HepG2 (cell line): ENCODE measurements at regions not wholly inside any gene's neighbourhood (a gene's known extent, or its start where the extent isn't known, plus 50 kb on each side); places are given as distances from the start of the nearest gene placed in this dataset.

Experiments
- CERS6 ChIP-seq: sonication (generic); formaldehyde crosslinking; IDR thresholded peaks from 2 replicates; pipeline ENCODE4 v1.5.0; 2020; ENCODE audit warnings: missing genetic modification reagents
- DMTF1 ChIP-seq: sonication (generic); formaldehyde crosslinking; IDR thresholded peaks from 2 replicates; pipeline ENCODE4 v1.4.0; 2020; ENCODE audit warnings: mild to moderate bottlenecking, missing genetic modification reagents
- FOSL1 ChIP-seq: sonication (generic); formaldehyde crosslinking; IDR thresholded peaks from 2 replicates; pipeline ENCODE4 v1.9.0; 2021; ENCODE audit warnings: missing genetic modification reagents, borderline replicate concordance
- HBP1 ChIP-seq: IDR thresholded peaks from 2 replicates; pipeline ENCODE4 v1.6.1; 2016; ENCODE audit warnings: low read depth, control low read depth
- HIVEP1 ChIP-seq: sonication (generic); formaldehyde crosslinking; IDR thresholded peaks from 2 replicates; pipeline ENCODE4 v1.4.0; 2020; ENCODE audit warnings: mild to moderate bottlenecking, missing genetic modification reagents
- MATR3 ChIP-seq: sonication (generic); formaldehyde crosslinking; IDR thresholded peaks from 2 replicates; pipeline ENCODE4 v1.4.0; 2020; ENCODE audit warnings: missing genetic modification reagents
- MED13 ChIP-seq: sonication (generic); formaldehyde crosslinking; IDR thresholded peaks from 2 replicates; pipeline ENCODE4 v1.5.0; 2020; ENCODE audit warnings: missing genetic modification reagents
- NCOR1 ChIP-seq: fragments of 200-600 bp; sonication (generic); IDR thresholded peaks from 2 replicates; pipeline ENCODE4 v1.7.0; 2017; ENCODE audit warnings: antibody characterized with exemption, low read length, borderline replicate concordance
- RCOR2 ChIP-seq: IDR thresholded peaks from 2 replicates; pipeline ENCODE4 v1.6.1; 2016; ENCODE audit warnings: missing biosample characterization, missing genetic modification reagents
- SATB2 ChIP-seq: sonication (generic); formaldehyde crosslinking; IDR thresholded peaks from 2 replicates; pipeline ENCODE4 v1.5.0; 2020; ENCODE audit warnings: missing genetic modification reagents
- SMAD1 ChIP-seq: sonication (generic); formaldehyde crosslinking; IDR thresholded peaks from 2 replicates; pipeline ENCODE4 v1.4.0; 2020; ENCODE audit warnings: missing genetic modification reagents, low read depth, mild to moderate bottlenecking, borderline replicate concordance
- ZBTB14 ChIP-seq: sonication (generic); formaldehyde crosslinking; IDR thresholded peaks from 2 replicates; pipeline ENCODE4 v1.4.0; 2020; ENCODE audit warnings: missing genetic modification reagents
- ZBTB42 ChIP-seq: sonication (generic); formaldehyde crosslinking; IDR thresholded peaks from 2 replicates; pipeline ENCODE4 v1.5.0; 2020; ENCODE audit warnings: mild to moderate bottlenecking, missing genetic modification reagents
- ZFYVE20 ChIP-seq: sonication (generic); formaldehyde crosslinking; IDR thresholded peaks from 2 replicates; pipeline ENCODE4 v1.8.0; 2023; ENCODE audit warnings: low read depth, mild to moderate bottlenecking, moderate library complexity, missing genetic modification reagents, borderline replicate concordance
- ZNF24 ChIP-seq: fragments of 450-650 bp; IDR thresholded peaks from 2 replicates; pipeline ENCODE4 v1.6.1; 2017; ENCODE audit warnings: antibody characterized with exemption, mild to moderate bottlenecking
- ZNF335 ChIP-seq: sonication (generic); formaldehyde crosslinking; IDR thresholded peaks from 2 replicates; pipeline ENCODE4 v1.4.0; 2020; ENCODE audit warnings: missing genetic modification reagents
- ZNF350 ChIP-seq: sonication (generic); formaldehyde crosslinking; IDR thresholded peaks from 2 replicates; pipeline ENCODE4 v1.4.0; 2020; ENCODE audit warnings: mild to moderate bottlenecking, low read depth, missing genetic modification reagents, borderline replicate concordance
- ZNF382 ChIP-seq: sonication (generic); formaldehyde crosslinking; IDR thresholded peaks from 2 replicates; pipeline ENCODE4 v1.5.0; 2020; ENCODE audit warnings: missing genetic modification reagents, mild to moderate bottlenecking, borderline replicate concordance
- ZNF383 ChIP-seq: sonication (generic); formaldehyde crosslinking; IDR thresholded peaks from 2 replicates; pipeline ENCODE4 v1.4.0; 2020; ENCODE audit warnings: missing genetic modification reagents, mild to moderate bottlenecking, borderline replicate concordance
- ZNF441 ChIP-seq: sonication (generic); formaldehyde crosslinking; IDR thresholded peaks from 2 replicates; pipeline ENCODE4 v1.7.0; 2021; ENCODE audit warnings: missing genetic modification reagents, borderline replicate concordance
- ZNF678 ChIP-seq: sonication (generic); formaldehyde crosslinking; IDR thresholded peaks from 2 replicates; pipeline ENCODE4 v1.4.0; 2020; ENCODE audit warnings: mild to moderate bottlenecking, missing genetic modification reagents
- ZNF691 ChIP-seq: sonication (generic); formaldehyde crosslinking; IDR thresholded peaks from 2 replicates; pipeline ENCODE4 v1.4.0; 2020; ENCODE audit warnings: missing genetic modification reagents, low read depth, mild to moderate bottlenecking, borderline replicate concordance
- ZNF720 ChIP-seq: sonication (generic); formaldehyde crosslinking; IDR thresholded peaks from 2 replicates; pipeline ENCODE4 v1.4.0; 2020; ENCODE audit warnings: missing genetic modification reagents
- ZNF841 ChIP-seq: sonication (generic); formaldehyde crosslinking; IDR thresholded peaks from 2 replicates; pipeline ENCODE4 v1.8.1; 2023; ENCODE audit warnings: missing genetic modification reagents, borderline replicate concordance

GRCh38 chr2:8624855-8625398 lies 56.9 kb upstream of the ID2 start (continued):
- TF ChIP-seq ZNF691 (CRISPR knock-in tag) (peak; percentile 64; the same call in 1 of the 2 replicates), SATB2 (CRISPR knock-in tag) (no peak), MED13 (no peak), ZNF720 (CRISPR knock-in tag) (no peak), ZNF678 (CRISPR knock-in tag) (no peak), RCOR2 (CRISPR knock-in tag) (no peak), ZNF382 (CRISPR knock-in tag) (no peak), CERS6 (CRISPR knock-in tag) (no peak), NCOR1 (no peak), ZFYVE20 (CRISPR knock-in tag) (no peak), MATR3 (CRISPR knock-in tag) (no peak), ZNF841 (CRISPR knock-in tag) (no peak), DMTF1 (CRISPR knock-in tag) (0 out of 2 replicates have a peak, but pooled peaks have one; percentile 40), ZBTB42 (CRISPR knock-in tag) (no peak), ZBTB14 (CRISPR knock-in tag) (no peak), ZNF383 (peak; percentile 66; the same call in 1 of the 2 replicates), ZNF350 (CRISPR knock-in tag) (peak; percentile 51; the same call in 1 of the 2 replicates), SMAD1 (CRISPR knock-in tag) (peak; percentile 28; the same call in 1 of the 2 replicates), ZNF441 (CRISPR knock-in tag) (no peak), FOSL1 (CRISPR knock-in tag) (no peak), ZNF24 (no peak), HIVEP1 (CRISPR knock-in tag) (no peak), ZNF335 (CRISPR knock-in tag) (no peak), HBP1 (0 out of 2 replicates have a peak, but pooled peaks have one; percentile 17)
